ENCODE measurements at regions not wholly inside any gene's neighbourhood (a gene's known extent, or its start where the extent isn't known, plus 50 kb on each side); places are given as distances from the start of the nearest gene placed in this dataset.
"Not testable (repeated sequence)": the region's sequence is repeated elsewhere in the genome, so short reads cannot be mapped to it uniquely, and the experiment has no call there.

DNA sequence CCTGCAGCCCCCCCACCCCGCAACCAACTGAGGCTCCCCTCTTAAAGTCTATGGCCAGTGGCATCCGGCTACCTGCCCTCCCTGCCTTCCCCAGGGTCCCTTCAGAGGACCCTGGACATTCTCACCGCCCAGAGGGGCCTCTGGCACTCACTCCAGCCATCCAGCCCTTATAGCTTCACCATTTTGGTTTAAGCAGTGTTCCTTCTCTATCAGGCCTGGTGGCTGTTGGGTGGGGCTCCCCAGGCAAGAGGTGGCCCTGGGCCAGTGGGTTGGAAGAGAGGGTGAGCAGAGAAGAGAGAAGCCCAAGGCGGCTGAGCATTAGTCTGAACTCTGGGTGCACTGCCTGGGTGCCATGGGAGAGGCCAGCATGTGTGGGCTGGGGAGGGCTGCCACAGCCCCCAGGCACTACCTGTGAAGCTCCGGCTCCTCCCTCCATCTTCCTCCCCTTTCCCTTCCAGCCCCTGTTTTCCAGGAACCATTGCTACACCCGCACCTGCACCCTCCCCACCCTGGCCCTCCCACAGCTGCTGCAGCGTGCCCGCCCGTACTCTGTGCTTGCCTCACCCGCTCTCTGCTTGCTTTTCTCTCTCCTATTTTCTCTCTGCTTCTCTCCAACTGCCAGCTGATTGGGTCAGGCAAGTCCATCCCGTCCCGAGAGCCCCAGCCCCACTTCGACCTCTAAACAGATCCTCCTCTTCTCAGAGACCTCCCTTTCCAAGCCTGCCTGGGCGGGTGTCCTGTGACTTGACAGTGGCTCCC, 168.2 kb downstream of the TBC1D2B start:
- H3K27me3 ChIP-seq (ENCODE audit: control insufficient read depth in 3 of 3, insufficient read depth in 3 of 3, low read length in 2 of 3): peaks cover 0 to 2% (median 0%) of the 10 kb centered on the region in 3 donors
- no peaks in the 10 kb centered on the region for H3K36me3 ChIP-seq (ENCODE audit: control insufficient read depth in 4 of 4, insufficient read depth in 4 of 4, low read length in 4 of 4)
- no peak overlapping the region for H3K4me3 ChIP-seq
- 82 to 90% methylated on average over 13 to 14 of the region's 14 CpGs for WGBS, 2 donors
- H3K9ac ChIP-seq (ENCODE audit: insufficient read depth in 1 of 2, low read length in 2 of 2): no peak overlapping the region
- no peaks in the 10 kb centered on the region for H3K9me3 ChIP-seq (ENCODE audit: control insufficient read depth in 4 of 4, insufficient read depth in 3 of 4, low read length in 3 of 4)
- no peak overlapping the region for H3K27ac ChIP-seq (ENCODE audit: low read depth in 1 of 2, low read length in 1 of 2)
- TF ChIP-seq, protein P1, sequence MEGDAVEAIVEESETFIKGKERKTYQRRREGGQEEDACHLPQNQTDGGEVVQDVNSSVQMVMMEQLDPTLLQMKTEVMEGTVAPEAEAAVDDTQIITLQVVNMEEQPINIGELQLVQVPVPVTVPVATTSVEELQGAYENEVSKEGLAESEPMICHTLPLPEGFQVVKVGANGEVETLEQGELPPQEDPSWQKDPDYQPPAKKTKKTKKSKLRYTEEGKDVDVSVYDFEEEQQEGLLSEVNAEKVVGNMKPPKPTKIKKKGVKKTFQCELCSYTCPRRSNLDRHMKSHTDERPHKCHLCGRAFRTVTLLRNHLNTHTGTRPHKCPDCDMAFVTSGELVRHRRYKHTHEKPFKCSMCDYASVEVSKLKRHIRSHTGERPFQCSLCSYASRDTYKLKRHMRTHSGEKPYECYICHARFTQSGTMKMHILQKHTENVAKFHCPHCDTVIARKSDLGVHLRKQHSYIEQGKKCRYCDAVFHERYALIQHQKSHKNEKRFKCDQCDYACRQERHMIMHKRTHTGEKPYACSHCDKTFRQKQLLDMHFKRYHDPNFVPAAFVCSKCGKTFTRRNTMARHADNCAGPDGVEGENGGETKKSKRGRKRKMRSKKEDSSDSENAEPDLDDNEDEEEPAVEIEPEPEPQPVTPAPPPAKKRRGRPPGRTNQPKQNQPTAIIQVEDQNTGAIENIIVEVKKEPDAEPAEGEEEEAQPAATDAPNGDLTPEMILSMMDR (IDR thresholded peaks at IDR 0.05; ENCODE audit: control extremely low read depth, extremely low read depth): no peak
- ATAC-seq (ENCODE audit: insufficient read depth, low FRiP score): no peak
- H3K4me1 ChIP-seq (ENCODE audit: control insufficient read depth in 5 of 5, insufficient read depth in 5 of 5, low read length in 5 of 5): no peaks in the 10 kb centered on the region
- DNase-seq: no peak

DNA sequence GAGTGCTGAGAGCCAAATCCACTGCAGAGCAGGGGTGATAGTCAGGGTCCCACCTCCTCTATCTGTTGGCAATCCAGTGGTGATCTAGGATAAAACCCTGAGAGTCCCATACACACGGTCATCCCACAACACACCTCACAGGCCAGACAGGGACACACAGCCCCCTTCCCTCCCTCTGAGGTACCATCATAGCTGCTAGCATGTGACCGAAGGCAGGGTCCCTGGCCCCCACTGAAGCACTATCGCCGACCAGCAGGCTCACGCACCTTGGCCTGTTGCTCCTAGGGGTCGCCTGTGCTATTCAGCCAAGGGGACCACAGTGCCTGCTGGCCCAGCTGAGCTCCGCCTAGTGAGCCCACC, 168.8 kb downstream of the TBC1D2B start:
- H3K9ac ChIP-seq (ENCODE audit: insufficient read depth in 1 of 2, low read length in 2 of 2); H3K4me3 ChIP-seq; H3K36me3 ChIP-seq (ENCODE audit: control insufficient read depth in 4 of 4, insufficient read depth in 4 of 4, low read length in 4 of 4); H3K9me3 ChIP-seq (ENCODE audit: control insufficient read depth in 4 of 4, insufficient read depth in 3 of 4, low read length in 3 of 4); H3K27me3 ChIP-seq (ENCODE audit: control insufficient read depth in 3 of 3, insufficient read depth in 3 of 3, low read length in 2 of 3); H3K27ac ChIP-seq (ENCODE audit: low read depth in 1 of 2, low read length in 1 of 2); ATAC-seq (ENCODE audit: insufficient read depth, low FRiP score); H3K4me1 ChIP-seq (ENCODE audit: control insufficient read depth in 5 of 5, insufficient read depth in 5 of 5, low read length in 5 of 5); DNase-seq: not testable (repeated sequence)
- 84 to 86% methylated on average over 5 to 7 of the region's 7 CpGs for WGBS, 2 donors

DNA sequence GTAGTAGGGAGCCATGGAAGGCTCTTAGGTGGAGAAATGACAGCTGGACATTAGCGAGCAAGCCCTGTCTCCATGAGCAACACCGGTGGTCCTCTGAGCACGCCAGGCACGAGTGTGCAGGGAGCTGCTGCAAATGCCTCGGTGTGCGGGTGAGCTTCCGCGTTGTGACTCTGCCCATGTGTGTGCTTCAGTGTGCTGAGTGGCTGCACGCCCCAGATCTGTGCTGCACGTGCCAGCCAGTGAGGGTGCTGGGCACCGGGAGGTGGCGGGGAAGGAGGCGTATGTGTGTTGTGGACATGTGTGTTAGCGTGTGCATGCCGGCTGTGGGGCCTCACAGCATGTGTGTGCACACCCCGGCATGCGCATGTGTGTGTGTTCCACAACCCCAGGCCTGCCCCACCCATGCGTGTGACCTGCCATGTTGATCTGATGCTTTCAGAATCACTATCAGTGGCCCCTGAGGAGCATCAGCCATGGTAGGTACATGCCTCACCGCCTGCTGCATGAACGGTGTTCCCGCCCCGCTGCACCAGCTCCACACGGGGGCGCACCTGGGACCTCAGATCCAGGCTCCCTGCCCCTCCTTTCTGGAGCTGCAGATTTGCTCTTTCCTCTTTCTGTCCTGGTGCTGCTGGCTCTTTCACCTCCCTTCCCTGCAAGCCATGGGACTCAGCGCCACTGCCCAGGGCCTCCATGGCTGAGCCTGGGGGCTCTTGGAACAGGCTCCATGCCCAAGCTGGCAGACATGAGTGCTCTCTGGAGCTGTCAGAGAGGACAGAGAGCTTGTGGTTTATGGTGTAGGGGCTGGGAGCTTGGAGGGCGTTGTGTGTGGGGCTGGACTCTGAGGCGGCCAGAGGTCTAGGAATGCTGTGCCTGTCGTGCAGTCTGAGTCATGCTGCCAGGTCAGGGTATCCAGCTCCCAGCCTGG, 169.4 kb downstream of the TBC1D2B start:
- WGBS, 2 donors: 54 to 66% methylated on average over 28 of the region's 28 CpGs
- H3K4me1 ChIP-seq (ENCODE audit: control insufficient read depth in 5 of 5, insufficient read depth in 5 of 5, low read length in 5 of 5): no peaks in the 10 kb centered on the region
- TF ChIP-seq, protein P1 (IDR thresholded peaks at IDR 0.05; ENCODE audit: control extremely low read depth, extremely low read depth): no peak
- H3K27ac ChIP-seq (ENCODE audit: low read depth in 1 of 2, low read length in 1 of 2): no peak overlapping the region
- no peaks in the 10 kb centered on the region for H3K36me3 ChIP-seq (ENCODE audit: control insufficient read depth in 4 of 4, insufficient read depth in 4 of 4, low read length in 4 of 4)
- ATAC-seq (ENCODE audit: insufficient read depth, low FRiP score) (no peak), DNase-seq (peak in 1 of 3 donors; percentile 29)
- H3K9ac ChIP-seq (ENCODE audit: insufficient read depth in 1 of 2, low read length in 2 of 2): no peak overlapping the region
- H3K4me3 ChIP-seq: no peak overlapping the region
- no peaks in the 10 kb centered on the region for H3K9me3 ChIP-seq (ENCODE audit: control insufficient read depth in 4 of 4, insufficient read depth in 3 of 4, low read length in 3 of 4)
- H3K27me3 ChIP-seq (ENCODE audit: control insufficient read depth in 3 of 3, insufficient read depth in 3 of 3, low read length in 2 of 3): peaks cover 0 to 2% (median 0%) of the 10 kb centered on the region in 3 donors

DNA sequence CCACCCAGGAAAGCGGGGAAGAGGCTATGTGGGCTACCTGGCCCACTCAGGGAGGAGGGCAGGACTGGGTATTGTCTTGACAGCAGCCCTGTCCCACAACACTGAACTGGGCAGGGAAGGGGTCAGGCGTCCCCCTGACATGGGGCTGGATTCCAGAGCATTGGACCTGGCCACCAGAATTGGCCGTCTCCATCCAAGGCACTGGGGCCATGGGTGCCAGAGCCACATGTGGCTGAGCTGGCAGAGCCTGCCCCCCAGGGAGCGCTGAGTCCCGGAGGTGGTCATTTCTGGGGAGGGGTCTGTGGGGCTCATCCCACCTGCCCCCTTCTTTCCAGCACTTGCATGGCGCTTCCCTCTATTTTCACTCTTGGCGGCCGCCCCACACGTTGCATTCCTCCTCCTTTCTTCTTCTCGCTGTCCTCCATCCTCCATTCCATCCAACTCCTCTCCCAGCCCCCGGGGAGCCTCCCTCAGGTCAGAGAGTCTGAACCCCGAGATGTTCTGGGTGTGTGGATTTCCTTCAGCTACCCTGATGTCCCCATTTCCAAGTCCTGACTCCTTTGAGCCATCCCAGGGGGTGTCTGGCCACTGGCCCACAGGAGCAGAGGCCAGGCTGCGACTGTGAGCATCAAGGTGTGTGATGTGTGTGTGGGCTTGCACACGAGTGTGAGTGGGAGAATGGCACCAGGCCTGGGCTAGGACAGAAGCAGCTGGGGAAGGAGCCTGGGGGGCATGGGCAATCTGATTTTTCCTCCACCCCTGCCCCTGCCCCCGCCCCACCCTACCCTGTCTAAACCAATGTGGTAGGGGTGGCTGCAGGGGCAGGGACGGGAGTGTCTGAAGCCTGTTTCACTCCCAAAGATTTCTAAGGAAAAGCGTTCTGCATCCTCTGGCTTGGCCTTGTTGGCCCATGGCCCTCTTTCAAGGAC, 171.2 kb downstream of the TBC1D2B start:
- not testable (repeated sequence) for H3K4me1 ChIP-seq (ENCODE audit: control insufficient read depth in 5 of 5, insufficient read depth in 5 of 5, low read length in 5 of 5); H3K27ac ChIP-seq (ENCODE audit: low read depth in 1 of 2, low read length in 1 of 2); H3K36me3 ChIP-seq (ENCODE audit: control insufficient read depth in 4 of 4, insufficient read depth in 4 of 4, low read length in 4 of 4); DNase-seq; H3K9me3 ChIP-seq (ENCODE audit: control insufficient read depth in 4 of 4, insufficient read depth in 3 of 4, low read length in 3 of 4); H3K4me3 ChIP-seq; ATAC-seq (ENCODE audit: insufficient read depth, low FRiP score); H3K9ac ChIP-seq (ENCODE audit: insufficient read depth in 1 of 2, low read length in 2 of 2); H3K27me3 ChIP-seq (ENCODE audit: control insufficient read depth in 3 of 3, insufficient read depth in 3 of 3, low read length in 2 of 3)
- WGBS, 2 donors: 82 to 87% methylated on average over 16 to 17 of the region's 17 CpGs
